ENCODE measurements at regions not wholly inside any gene's neighbourhood (a gene's known extent, or its start where the extent isn't known, plus 50 kb on each side); places are given as distances from the start of the nearest gene placed in this dataset.
"Not testable (repeated sequence)": the region's sequence is repeated elsewhere in the genome, so short reads cannot be mapped to it uniquely, and the experiment has no call there.

GRCh38 chr20:17891131-17891530 lies 77.5 kb downstream of the SNX5 start:
- not testable (repeated sequence) for DNase-seq

GRCh38 chr20:17890330-17890729 lies 78.3 kb downstream of the SNX5 start:
- no peak for DNase-seq

GRCh38 chr20:17889226-17889625 lies 79.4 kb downstream of the SNX5 start:
- no peak for DNase-seq

- no peak for DNase-seq
These were observed 80.5 kb downstream of the SNX5 start for GRCh38 chr20:17888044-17888443.

- DNase-seq, result no peak
These were observed 81.1 kb downstream of the SNX5 start for GRCh38 chr20:17887331-17888030.

- DNase-seq, result no peak
These were observed 83.0 kb downstream of the SNX5 start for GRCh38 chr20:17885544-17885943.

GRCh38 chr20:17885076-17885475 lies 83.5 kb downstream of the SNX5 start:
- no peak for DNase-seq

GRCh38 chr20:17884307-17885003 lies 84.1 kb downstream of the SNX5 start:
- DNase-seq, result no peak

- no peak for DNase-seq
These were observed 84.8 kb downstream of the SNX5 start for GRCh38 chr20:17883592-17884306.

- no peak for DNase-seq
These were observed 85.6 kb downstream of the SNX5 start for GRCh38 chr20:17882834-17883591.

- DNase-seq, result peak; percentile 89
These were observed 86.3 kb downstream of the SNX5 start for GRCh38 chr20:17882065-17882833.

GRCh38 chr20:17881741-17882064 lies 86.9 kb downstream of the SNX5 start:
- DNase-seq, result no peak

- DNase-seq, result no peak
These were observed 89.5 kb downstream of the SNX5 start for GRCh38 chr20:17878912-17879602.

- no peak for DNase-seq
These were observed 90.3 kb downstream of the SNX5 start for GRCh38 chr20:17878069-17878911.

GRCh38 chr20:17875981-17876385 lies 92.6 kb downstream of the SNX5 start:
- DNase-seq, result peak; percentile 83

GRCh38 chr20:17875106-17875980 lies 93.3 kb downstream of the SNX5 start:
- no peak for DNase-seq

- no peak for DNase-seq
These were observed 94.1 kb downstream of the SNX5 start for GRCh38 chr20:17874271-17875105.

- peak; percentile 73 for DNase-seq
These were observed 95.0 kb downstream of the SNX5 start for GRCh38 chr20:17873410-17874270.
